HAP-1 (cell line): ENCODE measurements at regions not wholly inside any gene's neighbourhood (a gene's known extent, or its start where the extent isn't known, plus 50 kb on each side); places are given as distances from the start of the nearest gene placed in this dataset.
"Not testable (repeated sequence)": the region's sequence is repeated elsewhere in the genome, so short reads cannot be mapped to it uniquely, and the experiment has no call there.

Experiments used
- DNase-seq, 2 experiments: peaks; one replicate each; pipeline ENCODE4 v3.0.0-alpha.2; 2016 to 2020; ENCODE audit warnings: low spot score in 2 of 2
- H3K27me3 ChIP-seq: fragments of 250-450 bp; sonication (Bioruptor Pico); 2 replicates; pipeline ENCODE4 v1.5.1; 2020; ENCODE audit warnings: low read depth, mild to moderate bottlenecking, moderate library complexity
- H3K36me3 ChIP-seq: fragments of 250-450 bp; sonication (Bioruptor Pico); replicated peaks from 2 replicates; pipeline ENCODE4 v1.5.1; 2020; ENCODE audit warnings: mild to moderate bottlenecking
- H3K4me1 ChIP-seq: fragments of 250-450 bp; sonication (Bioruptor Pico); 2 replicates; pipeline ENCODE4 v1.5.1; 2020; ENCODE audit warnings: mild to moderate bottlenecking
- H3K4me3 ChIP-seq: fragments of 250-450 bp; sonication (Bioruptor Pico); 2 replicates; pipeline ENCODE4 v1.5.1; 2020; ENCODE audit warnings: mild to moderate bottlenecking, moderate library complexity
- H3K9me3 ChIP-seq: fragments of 250-450 bp; sonication (Bioruptor Pico); 2 replicates; pipeline ENCODE4 v1.5.1; 2020; ENCODE audit warnings: mild to moderate bottlenecking, moderate library complexity
- in situ Hi-C: fragments of 300-500 bp; cut with MboI; formaldehyde crosslinking; loops from 3 replicates; pipeline ENCODE4 v1.14.3; 2020; ENCODE audit warnings: low sequenced_read_pairs, inconsistent platforms, mixed read lengths

DNA sequence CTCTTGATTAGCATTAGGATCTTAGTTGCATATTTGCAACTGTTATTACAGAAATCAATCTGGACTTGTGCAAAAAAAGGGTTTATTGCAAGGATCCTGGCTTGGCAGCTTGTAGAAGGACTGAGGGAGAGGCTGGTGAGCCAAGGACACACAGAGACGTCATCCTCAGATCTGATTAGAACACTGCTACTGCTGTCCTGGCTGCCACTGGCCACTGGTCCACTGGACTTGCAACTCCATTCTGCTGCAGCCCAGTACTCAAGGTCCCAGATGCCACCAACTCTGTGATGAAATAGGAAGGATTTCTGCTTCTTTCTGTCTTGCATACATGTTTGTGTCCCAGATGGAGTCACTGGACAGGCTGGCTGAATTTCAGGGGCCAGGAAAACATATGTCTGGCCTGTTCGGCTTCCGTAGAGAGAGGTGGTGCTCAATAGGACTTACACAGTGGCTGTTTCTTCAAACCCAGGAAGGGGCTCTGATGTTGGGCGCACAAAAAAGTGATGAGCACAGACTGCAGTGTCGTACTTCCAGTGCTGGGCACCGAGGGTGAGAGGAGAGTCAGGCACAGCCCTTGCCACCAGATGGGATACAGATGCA, 68.9 kb upstream of the SH3PXD2B start:
- Histone ChIP-seq H3K27me3 (0 out of 2 replicates have a peak, but pooled peaks cover 5% of the 10 kb centered on the region), H3K4me1 (no peaks in the 10 kb centered on the region; the same call in 1 of the 2 replicates), H3K4me3 (no peak overlapping the region), H3K36me3 (no peaks in the 10 kb centered on the region), H3K9me3 (no peaks in the 10 kb centered on the region)
- no peak for DNase-seq
- in situ Hi-C loops = no loop called here

DNA sequence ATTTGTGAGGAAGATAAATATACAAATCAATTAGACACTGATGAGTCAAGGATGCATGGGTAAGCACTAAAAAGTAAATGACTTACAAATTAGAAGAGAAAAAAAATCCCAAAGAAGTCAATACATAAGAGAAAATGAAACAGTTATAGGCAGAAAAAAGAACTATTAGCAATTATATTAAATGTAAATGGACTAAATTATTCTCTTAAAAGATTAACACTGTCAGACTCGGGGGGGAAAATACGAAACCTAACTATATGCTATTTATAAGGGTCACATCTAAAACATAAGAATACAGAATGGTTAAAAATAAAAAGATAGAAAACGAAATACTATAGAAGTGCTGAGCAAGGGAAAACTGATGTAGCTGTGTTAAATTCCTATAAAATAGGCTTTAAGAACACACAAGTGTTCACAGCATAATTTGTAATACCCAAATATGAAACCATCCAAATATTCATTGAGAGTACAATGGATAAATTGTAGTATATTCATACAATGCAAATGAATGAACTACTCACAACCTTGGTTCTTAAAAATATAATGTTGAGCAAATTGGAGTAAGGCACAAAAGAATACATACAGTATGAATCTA, 67.1 kb upstream of the SH3PXD2B start:
- H3K9me3 ChIP-seq = no peaks in the 10 kb centered on the region
- in situ Hi-C loops = no loop called here

DNA sequence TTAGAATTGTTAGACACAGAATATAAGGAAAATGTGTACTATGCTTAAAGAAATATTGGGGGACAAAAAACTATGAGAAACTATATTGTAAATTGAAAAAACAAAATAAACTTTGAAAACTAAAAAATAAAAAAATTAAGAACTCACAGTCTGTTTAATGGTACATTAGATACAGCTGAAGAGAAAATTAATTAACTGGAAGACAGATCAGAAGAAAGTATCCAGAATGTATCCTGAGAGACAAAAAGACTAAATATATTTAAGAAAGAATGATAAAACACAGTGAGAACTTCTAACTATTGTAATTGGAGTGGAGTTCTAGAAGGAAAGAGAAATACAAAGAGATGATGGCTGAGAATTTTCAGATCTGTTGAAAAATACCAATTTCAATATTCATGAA, 57.6 kb upstream of the SH3PXD2B start:
- in situ Hi-C loops = no loop called here
- Histone ChIP-seq H3K9me3 (0 out of 2 replicates have a peak, but pooled peaks cover 4% of the 10 kb centered on the region), H3K27me3 (no peaks in the 10 kb centered on the region; the same call in 1 of the 2 replicates), H3K4me1 (no peaks in the 10 kb centered on the region), H3K4me3 (no peak overlapping the region), H3K36me3 (no peaks in the 10 kb centered on the region)
- DNase-seq = no peak

More for the DNA sequence above, 67.1 kb upstream of the SH3PXD2B start:
- peaks cover 5% of the 10 kb centered on the region; the same call in 1 of the 2 replicates for H3K27me3 ChIP-seq
- no peak overlapping the region for H3K4me3 ChIP-seq
- no peak for DNase-seq
- H3K36me3 ChIP-seq = no peaks in the 10 kb centered on the region
- H3K4me1 ChIP-seq = no peaks in the 10 kb centered on the region; the same call in 1 of the 2 replicates

DNA sequence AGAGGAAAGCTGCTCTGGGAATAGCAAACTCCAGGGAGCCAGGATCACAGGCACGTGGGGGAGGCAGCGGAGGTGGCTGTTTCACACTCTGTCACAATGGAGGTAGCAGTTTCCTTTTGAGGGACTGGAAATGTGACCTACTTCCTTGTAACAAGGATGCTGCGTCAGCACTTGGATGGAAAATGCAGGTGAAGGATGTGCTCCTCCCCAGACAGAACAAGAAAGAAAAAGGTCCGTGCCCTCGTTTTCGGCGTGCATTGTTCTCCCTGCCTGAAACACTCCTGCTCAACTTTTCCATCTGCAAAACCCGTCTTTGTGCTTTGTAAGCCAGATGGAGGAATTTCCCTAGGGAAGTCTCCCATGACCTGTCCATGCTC, 55.1 kb upstream of the SH3PXD2B start:
- H3K4me1 ChIP-seq = no peaks in the 10 kb centered on the region
- H3K27me3 ChIP-seq = no peaks in the 10 kb centered on the region
- in situ Hi-C loops = no loop called here
- no peak overlapping the region for H3K4me3 ChIP-seq
- H3K36me3 ChIP-seq = no peaks in the 10 kb centered on the region
- 0 out of 2 replicates have a peak, but pooled peaks cover 4% of the 10 kb centered on the region for H3K9me3 ChIP-seq
- no peak for DNase-seq

DNA sequence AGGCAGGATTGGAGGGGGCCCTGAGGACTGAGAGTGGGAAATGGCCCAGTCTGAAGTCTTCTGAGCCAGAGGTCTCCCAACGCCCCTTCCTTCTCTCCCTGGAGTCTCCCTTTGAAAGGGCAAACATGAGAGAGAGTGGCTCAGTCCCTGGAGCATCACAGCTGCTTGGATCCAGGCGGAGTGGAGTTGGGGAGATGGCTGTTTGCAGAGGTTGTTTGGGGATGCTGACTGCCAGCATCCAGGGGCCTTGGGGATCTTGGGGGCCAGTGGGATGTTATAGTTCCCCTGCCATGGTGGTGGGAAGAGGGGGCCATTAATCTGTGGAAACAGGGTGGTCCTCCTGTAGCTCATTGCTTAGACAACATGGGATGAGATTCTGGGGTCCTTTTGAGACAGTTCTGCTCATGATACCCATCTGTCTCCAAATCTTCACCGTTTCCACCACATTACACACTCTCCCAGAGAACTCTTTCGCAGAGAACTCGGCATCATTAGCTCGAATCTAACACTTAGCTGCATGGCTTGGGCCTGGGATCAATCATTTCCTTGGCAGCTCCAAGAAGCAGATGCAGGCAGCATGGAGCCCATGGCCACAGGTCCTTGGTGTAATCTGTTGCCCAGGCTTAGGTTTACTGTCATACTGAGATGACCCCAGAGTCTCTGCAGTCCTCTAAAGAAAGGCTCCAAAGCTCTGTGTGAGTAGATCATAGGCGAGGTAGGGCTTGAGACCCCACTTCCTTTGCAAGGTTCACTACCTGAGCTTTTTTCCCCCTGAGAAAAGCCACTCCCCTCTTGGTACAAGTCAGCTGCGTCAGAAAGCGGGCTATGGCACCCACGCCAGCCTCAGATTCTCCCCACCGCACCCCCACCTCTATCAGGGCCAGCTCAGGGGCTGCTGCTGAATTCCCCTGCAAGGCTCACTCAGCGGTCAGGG, 54.4 kb upstream of the SH3PXD2B start:
- in situ Hi-C loops = no loop called here
- Histone ChIP-seq H3K36me3 (no peaks in the 10 kb centered on the region), H3K9me3 (0 out of 2 replicates have a peak, but pooled peaks cover 4% of the 10 kb centered on the region), H3K4me3 (no peak overlapping the region), H3K27me3 (no peaks in the 10 kb centered on the region), H3K4me1 (no peaks in the 10 kb centered on the region)
- no peak for DNase-seq

DNA sequence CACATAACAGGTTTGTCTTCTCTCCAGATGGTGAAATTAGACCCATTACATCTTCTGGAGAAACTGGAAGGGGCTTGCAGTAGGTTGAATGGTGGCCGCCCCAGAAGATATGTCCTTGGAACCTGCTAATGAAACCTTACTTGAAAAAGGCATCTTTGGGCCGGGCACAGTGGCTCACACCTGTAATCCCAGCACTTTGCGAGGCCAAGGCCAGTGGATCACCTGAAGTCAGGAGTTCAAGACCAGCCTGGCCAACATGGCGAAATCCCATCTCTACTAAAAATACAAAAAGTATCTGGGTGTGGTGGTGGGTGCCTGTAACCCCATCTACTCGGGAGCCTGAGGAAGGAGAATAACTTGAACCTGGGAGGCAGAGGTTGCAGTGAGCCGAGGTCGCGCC, 53.2 kb upstream of the SH3PXD2B start:
- in situ Hi-C loops, H3K9me3 ChIP-seq: not testable (repeated sequence)

DNA sequence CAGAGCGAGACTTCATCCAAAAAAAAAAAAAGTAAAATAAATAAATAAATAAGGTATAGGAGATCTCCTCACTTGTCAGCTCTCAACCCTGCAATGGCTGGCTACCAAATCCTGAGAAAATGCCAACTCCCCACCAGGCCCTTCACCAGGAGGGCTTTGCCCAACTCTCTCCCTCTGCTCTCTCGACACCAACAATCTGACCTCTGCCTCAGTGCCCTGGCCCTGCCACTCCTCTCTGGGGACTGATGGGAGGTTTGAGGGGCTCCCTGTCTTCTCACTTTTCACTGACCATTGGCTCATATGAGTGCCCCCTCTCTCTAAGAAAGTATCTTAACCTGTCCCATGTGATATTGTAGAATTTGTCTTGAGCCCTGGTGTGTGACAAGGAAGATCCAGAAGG, 52.6 kb upstream of the SH3PXD2B start:
- Histone ChIP-seq H3K4me1 (no peaks in the 10 kb centered on the region), H3K36me3 (no peaks in the 10 kb centered on the region), H3K4me3 (no peak overlapping the region), H3K9me3 (0 out of 2 replicates have a peak, but pooled peaks cover 4% of the 10 kb centered on the region), H3K27me3 (no peaks in the 10 kb centered on the region)
- DNase-seq = no peak
- in situ Hi-C loops = no loop called here

More for the DNA sequence above, 53.2 kb upstream of the SH3PXD2B start:
- H3K36me3 ChIP-seq, H3K4me1 ChIP-seq, H3K4me3 ChIP-seq, H3K27me3 ChIP-seq, DNase-seq: not testable (repeated sequence)

DNA sequence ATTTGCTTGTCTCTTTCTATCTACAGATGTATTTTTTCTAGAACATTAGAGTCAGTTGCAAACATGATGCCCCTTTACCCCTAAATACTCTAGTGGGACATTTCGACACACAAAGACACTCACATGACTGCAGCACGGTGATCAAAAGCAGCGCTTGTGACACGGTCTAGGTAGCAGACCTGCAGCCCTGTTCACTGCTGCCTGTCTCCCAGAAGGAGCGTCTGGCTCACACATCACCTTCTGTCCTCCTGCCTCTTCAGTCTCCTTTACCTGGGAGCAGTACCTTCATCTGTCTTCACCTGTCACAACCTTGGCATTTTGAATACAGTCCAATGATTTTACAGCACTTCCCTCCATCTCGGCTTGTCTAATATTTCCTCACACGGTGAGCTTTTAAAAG, 51.9 kb upstream of the SH3PXD2B start:
- H3K27me3 ChIP-seq = no peaks in the 10 kb centered on the region
- H3K36me3 ChIP-seq = no peaks in the 10 kb centered on the region
- no peaks in the 10 kb centered on the region for H3K4me1 ChIP-seq
- in situ Hi-C loops = no loop called here
- DNase-seq = no peak
- no peak overlapping the region for H3K4me3 ChIP-seq
- no peaks in the 10 kb centered on the region for H3K9me3 ChIP-seq

DNA sequence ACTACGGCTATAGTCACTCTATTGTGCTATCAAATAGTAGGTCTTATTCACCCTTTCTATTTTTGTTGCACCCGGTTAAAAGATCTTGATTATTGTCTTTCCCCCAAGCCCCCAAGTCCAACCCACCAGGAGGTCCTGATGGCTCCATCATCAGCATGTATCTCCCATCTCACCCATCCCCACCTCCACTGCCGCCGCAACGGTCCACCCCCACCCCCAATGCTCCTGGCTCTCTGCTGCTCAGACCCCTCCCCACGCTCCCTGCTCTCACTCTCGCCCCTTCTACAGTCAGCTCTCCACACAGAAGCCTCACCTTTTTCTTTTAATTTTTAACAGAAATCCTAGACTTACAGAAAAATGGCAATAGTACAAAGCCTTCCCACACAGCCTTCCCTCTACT, 51.5 kb upstream of the SH3PXD2B start:
- no peaks in the 10 kb centered on the region for H3K36me3 ChIP-seq
- no peak for DNase-seq
- H3K9me3 ChIP-seq = no peaks in the 10 kb centered on the region
- no peaks in the 10 kb centered on the region for H3K4me1 ChIP-seq
- in situ Hi-C loops = no loop called here
- H3K27me3 ChIP-seq = no peaks in the 10 kb centered on the region
- H3K4me3 ChIP-seq = no peak overlapping the region

DNA sequence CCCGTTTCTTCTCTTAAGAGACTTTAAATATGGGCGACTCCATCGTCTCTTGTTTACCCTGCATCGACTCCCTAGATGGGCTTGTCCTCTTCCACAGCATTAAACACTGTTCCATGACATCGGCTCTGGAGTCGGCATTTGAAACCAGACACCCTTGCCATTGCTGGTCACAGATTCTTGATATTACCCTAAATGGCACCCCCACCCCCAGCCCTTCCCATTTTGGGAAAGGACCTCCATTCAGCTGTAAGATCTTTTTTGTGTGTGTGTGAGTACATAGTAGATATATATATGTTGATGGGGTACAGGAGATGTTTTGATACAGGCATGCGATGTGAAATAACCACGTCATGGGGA, 51.1 kb upstream of the SH3PXD2B start:
- H3K4me3 ChIP-seq = no peak overlapping the region
- no peaks in the 10 kb centered on the region for H3K4me1 ChIP-seq
- no peaks in the 10 kb centered on the region for H3K9me3 ChIP-seq
- H3K27me3 ChIP-seq = no peaks in the 10 kb centered on the region
- DNase-seq = no peak
- H3K36me3 ChIP-seq = no peaks in the 10 kb centered on the region
- in situ Hi-C loops = no loop called here

DNA sequence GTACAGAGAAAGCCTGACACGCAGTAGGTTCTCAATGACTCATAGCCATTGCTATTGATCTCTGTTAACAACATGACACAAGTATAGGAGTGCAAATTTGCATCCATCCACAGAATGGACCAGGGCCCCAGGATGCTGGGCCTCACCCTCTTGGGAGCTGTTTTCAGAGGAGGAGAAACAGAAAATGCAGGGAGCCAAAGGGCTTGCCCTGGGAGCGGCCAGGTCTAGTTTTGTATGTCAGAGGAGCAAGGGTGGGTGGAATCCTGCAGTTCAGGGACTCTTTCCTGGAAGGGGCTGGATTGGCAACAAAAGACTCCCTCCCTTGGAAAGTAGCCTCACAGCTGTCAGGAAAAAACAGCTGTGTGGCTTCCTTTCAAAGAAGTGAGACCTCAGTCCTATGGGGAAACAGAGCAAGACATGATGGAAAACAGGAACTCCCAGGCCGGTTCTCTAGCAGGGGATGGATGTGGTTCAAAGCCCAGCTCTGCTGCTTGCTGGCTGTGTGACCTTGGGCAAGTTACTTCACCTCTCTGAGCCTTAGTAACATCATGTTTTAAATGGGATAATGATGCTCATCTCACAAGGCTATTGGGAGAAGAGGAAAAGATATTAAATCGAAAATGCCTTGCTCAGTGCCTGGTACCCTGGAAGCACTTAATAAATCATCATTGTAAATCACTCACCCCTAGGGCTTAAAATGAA, 50.5 kb upstream of the SH3PXD2B start:
- no peaks in the 10 kb centered on the region for H3K4me1 ChIP-seq
- no peaks in the 10 kb centered on the region for H3K9me3 ChIP-seq
- H3K27me3 ChIP-seq = no peaks in the 10 kb centered on the region
- no peak for DNase-seq
- H3K4me3 ChIP-seq = no peak overlapping the region
- no peaks in the 10 kb centered on the region for H3K36me3 ChIP-seq
- in situ Hi-C loops = no loop called here

DNA sequence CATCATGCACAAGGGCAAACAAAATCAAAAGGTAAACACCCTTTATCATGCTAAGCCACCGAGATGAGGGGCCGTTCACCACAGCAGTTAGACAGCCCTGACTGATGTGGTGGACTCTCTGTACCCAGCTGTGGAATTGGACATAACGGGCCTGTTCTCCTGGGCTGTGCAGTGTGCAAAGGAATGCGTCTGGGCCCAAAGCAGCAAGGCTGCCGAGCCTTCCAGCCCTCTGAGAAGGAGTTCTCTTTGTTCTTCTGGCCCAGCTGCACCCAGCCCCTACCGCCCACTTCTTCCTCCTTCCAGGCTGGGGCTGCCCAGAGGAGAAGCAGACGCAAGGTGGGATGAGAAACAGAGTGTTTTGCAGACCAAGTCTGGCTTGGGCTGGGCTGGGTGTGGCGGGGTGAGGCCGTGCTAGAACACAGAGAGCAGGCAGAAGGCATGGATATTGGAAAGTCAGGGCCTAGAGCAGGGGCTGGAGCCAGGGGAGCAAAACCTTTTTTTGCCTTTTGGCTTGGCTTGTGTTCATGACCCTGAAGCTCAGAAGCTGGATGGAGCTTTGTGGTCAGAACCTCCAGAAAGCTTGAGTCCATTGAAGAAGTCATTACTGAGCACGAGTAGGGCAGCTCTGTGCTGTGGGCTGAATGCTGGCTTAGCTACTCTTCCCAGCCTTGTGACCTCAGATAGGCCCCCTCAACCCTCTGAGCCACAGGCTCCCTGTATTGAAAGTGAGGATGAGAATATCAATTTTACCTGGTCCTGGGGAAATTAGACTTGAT, 49.8 kb upstream of the SH3PXD2B start:
- Histone ChIP-seq H3K36me3 (no peaks in the 10 kb centered on the region), H3K9me3 (no peaks in the 10 kb centered on the region), H3K27me3 (no peaks in the 10 kb centered on the region), H3K4me1 (no peaks in the 10 kb centered on the region), H3K4me3 (no peak overlapping the region)
- in situ Hi-C loops = no loop called here
- no peak for DNase-seq
